ENCODE measurements at regions not wholly inside any gene's neighbourhood (a gene's known extent, or its start where the extent isn't known, plus 50 kb on each side); places are given as distances from the start of the nearest gene placed in this dataset.

GRCh38 chr9:100730086-100730485 lies 152.2 kb downstream of the CAVIN4 start:
- CTCF ChIA-PET, result no interaction called here
- POLR2A ChIA-PET, result no interaction called here
- ATAC-seq (no peak), DNase-seq (ENCODE audit: low read depth, low spot score) (no peak)
- intact Hi-C loops (cut with micrococcal nuclease; ENCODE audit: unreplicated experiment) (no loop called here), in situ Hi-C loops (cut with HindIII; ENCODE audit: low pct_unique_long_range_greater_than_20kb, low sequenced_read_pairs) (no loop called here)
- H3K27me3 ChIP-seq (ENCODE audit: control insufficient read depth, insufficient read depth, low read length), result no peaks in the 10 kb centered on the region; the same call in 1 of the 2 replicates
- H3K4me1 ChIP-seq (ENCODE audit: control insufficient read depth, insufficient read depth, low read length), result no peaks in the 10 kb centered on the region
- TF ChIP-seq TCF7L2 (IDR thresholded peaks at IDR 0.05; ENCODE audit: low read depth, low read length) (no peak), SIN3A (IDR thresholded peaks at IDR 0.05; ENCODE audit: borderline replicate concordance, insufficient read depth, low read depth, low read length) (no peak), POLR2AphosphoS5 (IDR thresholded peaks at IDR 0.05; ENCODE audit: low read depth, low read length) (no peak), REST (IDR thresholded peaks at IDR 0.05; ENCODE audit: insufficient read depth in 1 of 2, low read depth in 2 of 2, low read length in 1 of 2) (no peak), CTCF (IDR thresholded peaks at IDR 0.05) (no peak)
- no peak overlapping the region for H3K4me3 ChIP-seq (ENCODE audit: low read depth in 2 of 2, low read length in 2 of 2)
- H3K36me3 ChIP-seq (ENCODE audit: control insufficient read depth, insufficient read depth, low read length), result no peaks in the 10 kb centered on the region
- no TSS peak for BruUV-seq (replicated peaks)
- no peak overlapping the region for H3K27ac ChIP-seq (ENCODE audit: low read length)
- no peaks in the 10 kb centered on the region for H3K9me3 ChIP-seq (ENCODE audit: control insufficient read depth, insufficient read depth, low read depth, low read length)

- no peaks in the 10 kb centered on the region for H3K4me1 ChIP-seq (ENCODE audit: control insufficient read depth, insufficient read depth, low read length)
- CTCF ChIA-PET, result no interaction called here
- no peak for TF ChIP-seq POLR2AphosphoS5 (IDR thresholded peaks at IDR 0.05; ENCODE audit: low read depth, low read length)
- no peak for TF ChIP-seq CTCF (IDR thresholded peaks at IDR 0.05)
- TF ChIP-seq SIN3A (IDR thresholded peaks at IDR 0.05; ENCODE audit: borderline replicate concordance, insufficient read depth, low read depth, low read length), result no peak
- TF ChIP-seq REST (IDR thresholded peaks at IDR 0.05; ENCODE audit: insufficient read depth in 1 of 2, low read depth in 2 of 2, low read length in 1 of 2), result no peak
- TF ChIP-seq TCF7L2 (IDR thresholded peaks at IDR 0.05; ENCODE audit: low read depth, low read length), result no peak
- H3K27ac ChIP-seq (ENCODE audit: low read length), result no peak overlapping the region
- in situ Hi-C loops (cut with HindIII; ENCODE audit: low pct_unique_long_range_greater_than_20kb, low sequenced_read_pairs) (no loop called here), intact Hi-C loops (cut with micrococcal nuclease; ENCODE audit: unreplicated experiment) (no loop called here)
- ATAC-seq (no peak), DNase-seq (ENCODE audit: low read depth, low spot score) (no peak)
- no peak overlapping the region for H3K4me3 ChIP-seq (ENCODE audit: low read depth in 2 of 2, low read length in 2 of 2)
- BruUV-seq (replicated peaks), result no TSS peak
- no peaks in the 10 kb centered on the region; the same call in 1 of the 2 replicates for H3K27me3 ChIP-seq (ENCODE audit: control insufficient read depth, insufficient read depth, low read length)
- H3K36me3 ChIP-seq (ENCODE audit: control insufficient read depth, insufficient read depth, low read length), result no peaks in the 10 kb centered on the region
- no peaks in the 10 kb centered on the region for H3K9me3 ChIP-seq (ENCODE audit: control insufficient read depth, insufficient read depth, low read depth, low read length)
- POLR2A ChIA-PET, result no interaction called here
Observed at GRCh38 chr9:100731038-100731556, 153.2 kb downstream of the CAVIN4 start.

Data from Panc1 (cell line).